DND-41 (cell line): ENCODE measurements at regions not wholly inside any gene's neighbourhood (a gene's known extent, or its start where the extent isn't known, plus 50 kb on each side); places are given as distances from the start of the nearest gene placed in this dataset.

ENCODE experiments used
- ATAC-seq: fragments of 200-7000 bp; cut with Tn5 transposase; 3 replicates; pipeline ENCODE4 v1.9.1; 2021; ENCODE audit warnings: low read depth; ENCODE audit not compliant: insufficient read depth
- DNase-seq: peaks from one replicate; pipeline ENCODE4 v3.0.0-alpha.2; 2020
- H2AFZ ChIP-seq: 2 replicates; pipeline ENCODE4 v1.6.0; 2012; ENCODE audit warnings: low read depth, low read length
- H3K27ac ChIP-seq: 2 replicates; pipeline ENCODE4 v1.5.1; 2012; ENCODE audit warnings: low read length, inconsistent platforms
- H3K27me3 ChIP-seq: fragments of 200-600 bp; sonication (generic); 2 replicates; pipeline ENCODE4 v1.6.0; 2012; ENCODE audit warnings: low read length, mild to moderate bottlenecking, inconsistent platforms; ENCODE audit not compliant: insufficient read depth, poor library complexity
- H3K36me3 ChIP-seq: 2 replicates; pipeline ENCODE4 v1.5.1; 2012; ENCODE audit warnings: low read length, inconsistent platforms; ENCODE audit not compliant: insufficient read depth
- H3K4me1 ChIP-seq: 2 replicates; pipeline ENCODE4 v1.5.1; 2012; ENCODE audit warnings: mild to moderate bottlenecking, low read length; ENCODE audit not compliant: insufficient read depth
- H3K4me2 ChIP-seq: 2 replicates; pipeline ENCODE4 v1.6.0; 2012; ENCODE audit warnings: mild to moderate bottlenecking, moderate library complexity, low read length, inconsistent platforms; ENCODE audit not compliant: insufficient read depth
- H3K4me3 ChIP-seq, 2 experiments: fragments of 200-600 bp in 1 of 2; shearing (Covaris generic) in 1 of 2; 2 replicates each; pipeline ENCODE4 v1.5.1; 2012 to 2016; ENCODE audit warnings: inconsistent platforms in 2 of 2, low read length in 2 of 2, mild to moderate bottlenecking in 2 of 2, low read depth in 1 of 2, moderate library complexity in 1 of 2
- H3K79me2 ChIP-seq: 2 replicates; pipeline ENCODE4 v1.6.0; 2012; ENCODE audit warnings: low read length, inconsistent platforms; ENCODE audit not compliant: insufficient read depth
- H3K9ac ChIP-seq: 2 replicates; pipeline ENCODE4 v1.6.0; 2012; ENCODE audit warnings: low read depth, mild to moderate bottlenecking, inconsistent platforms, low read length, moderate library complexity
- H3K9me3 ChIP-seq: 2 replicates; pipeline ENCODE4 v1.5.1; 2012; ENCODE audit warnings: low read length, moderate library complexity, mild to moderate bottlenecking, inconsistent platforms; ENCODE audit not compliant: insufficient read depth, severe bottlenecking
- H4K20me1 ChIP-seq: 2 replicates; pipeline ENCODE4 v1.6.0; 2012; ENCODE audit warnings: low read length; ENCODE audit not compliant: insufficient read depth
- EZH2 ChIP-seq: IDR thresholded peaks from 3 replicates; pipeline ENCODE4 v1.6.1; 2012; ENCODE audit warnings: borderline replicate concordance, low read depth, mild to moderate bottlenecking, moderate library complexity, low read length, inconsistent platforms; ENCODE audit not compliant: severe bottlenecking
- TF ChIP-seq, protein P1 (sequence below): IDR thresholded peaks from 2 replicates; pipeline ENCODE4 v1.5.1; 2012; ENCODE audit warnings: borderline replicate concordance, low read length, moderate library complexity, mild to moderate bottlenecking; ENCODE audit not compliant: poor library complexity, severe bottlenecking; ENCODE audit errors: extremely low read depth

DNA sequence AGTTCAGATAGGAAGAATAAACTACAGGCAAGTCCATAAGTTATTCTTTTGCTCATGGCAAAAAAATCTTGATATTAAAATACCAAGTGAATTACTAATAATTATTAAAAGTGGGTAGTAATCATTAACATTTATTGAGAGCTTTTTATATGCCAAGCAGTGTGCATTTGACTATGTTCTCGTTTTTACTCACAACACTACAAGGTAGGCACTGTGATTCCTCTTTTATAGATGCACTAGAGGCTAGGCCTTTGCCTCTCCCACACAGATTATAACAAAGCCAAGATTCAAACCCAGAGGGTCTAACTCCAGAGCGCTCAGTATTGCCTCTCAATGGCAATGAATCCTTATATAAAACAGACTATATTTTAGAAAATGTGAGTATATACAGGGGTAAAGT, 254.2 kb downstream of the NAF1 start:
- Histone ChIP-seq H3K4me1 (no peaks in the 10 kb centered on the region), H3K27ac (no peak overlapping the region), H3K27me3 (no peaks in the 10 kb centered on the region), H3K4me3 (no peak overlapping the region), H4K20me1 (no peaks in the 10 kb centered on the region), H2AFZ (no peak overlapping the region), H3K36me3 (no peaks in the 10 kb centered on the region), H3K4me2 (no peak overlapping the region), H3K9ac (no peak overlapping the region), H3K9me3 (no peaks in the 10 kb centered on the region), H3K79me2 (no peaks in the 10 kb centered on the region)
- ATAC-seq (no peak), DNase-seq (no peak)
- TF ChIP-seq EZH2: no peak
- TF ChIP-seq, protein P1, sequence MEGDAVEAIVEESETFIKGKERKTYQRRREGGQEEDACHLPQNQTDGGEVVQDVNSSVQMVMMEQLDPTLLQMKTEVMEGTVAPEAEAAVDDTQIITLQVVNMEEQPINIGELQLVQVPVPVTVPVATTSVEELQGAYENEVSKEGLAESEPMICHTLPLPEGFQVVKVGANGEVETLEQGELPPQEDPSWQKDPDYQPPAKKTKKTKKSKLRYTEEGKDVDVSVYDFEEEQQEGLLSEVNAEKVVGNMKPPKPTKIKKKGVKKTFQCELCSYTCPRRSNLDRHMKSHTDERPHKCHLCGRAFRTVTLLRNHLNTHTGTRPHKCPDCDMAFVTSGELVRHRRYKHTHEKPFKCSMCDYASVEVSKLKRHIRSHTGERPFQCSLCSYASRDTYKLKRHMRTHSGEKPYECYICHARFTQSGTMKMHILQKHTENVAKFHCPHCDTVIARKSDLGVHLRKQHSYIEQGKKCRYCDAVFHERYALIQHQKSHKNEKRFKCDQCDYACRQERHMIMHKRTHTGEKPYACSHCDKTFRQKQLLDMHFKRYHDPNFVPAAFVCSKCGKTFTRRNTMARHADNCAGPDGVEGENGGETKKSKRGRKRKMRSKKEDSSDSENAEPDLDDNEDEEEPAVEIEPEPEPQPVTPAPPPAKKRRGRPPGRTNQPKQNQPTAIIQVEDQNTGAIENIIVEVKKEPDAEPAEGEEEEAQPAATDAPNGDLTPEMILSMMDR: no peak

DNA sequence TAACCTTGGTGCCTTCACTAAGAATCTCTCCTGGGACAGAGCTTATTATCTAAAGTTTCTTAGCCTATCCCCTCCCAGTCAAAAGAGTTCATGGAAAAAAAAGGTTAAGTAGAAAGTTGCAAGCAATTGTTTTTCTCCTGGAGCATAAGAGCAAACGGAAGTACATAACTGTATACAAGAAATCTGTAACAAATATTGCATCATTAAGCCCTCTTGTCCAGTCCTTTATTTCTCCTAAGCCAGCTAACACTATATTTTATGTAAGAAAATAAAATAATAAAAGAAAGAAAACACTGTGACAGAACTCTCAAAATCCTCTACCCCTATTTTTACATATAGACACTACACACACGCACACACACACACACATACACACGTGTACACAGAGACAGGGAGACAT, 255.3 kb downstream of the NAF1 start:
- no peaks in the 10 kb centered on the region for H3K79me2 ChIP-seq
- H3K36me3 ChIP-seq: no peaks in the 10 kb centered on the region
- H2AFZ ChIP-seq: no peak overlapping the region
- no peaks in the 10 kb centered on the region for H3K27me3 ChIP-seq
- H3K9ac ChIP-seq: no peak overlapping the region
- H4K20me1 ChIP-seq: no peaks in the 10 kb centered on the region
- no peaks in the 10 kb centered on the region for H3K4me1 ChIP-seq
- peaks cover 3% of the 10 kb centered on the region for H3K9me3 ChIP-seq
- TF ChIP-seq EZH2: no peak
- TF ChIP-seq, protein P1: no peak
- no peak for ATAC-seq
- H3K4me2 ChIP-seq: no peak overlapping the region
- no peak overlapping the region for H3K4me3 ChIP-seq
- no peak overlapping the region for H3K27ac ChIP-seq
- no peak for DNase-seq

DNA sequence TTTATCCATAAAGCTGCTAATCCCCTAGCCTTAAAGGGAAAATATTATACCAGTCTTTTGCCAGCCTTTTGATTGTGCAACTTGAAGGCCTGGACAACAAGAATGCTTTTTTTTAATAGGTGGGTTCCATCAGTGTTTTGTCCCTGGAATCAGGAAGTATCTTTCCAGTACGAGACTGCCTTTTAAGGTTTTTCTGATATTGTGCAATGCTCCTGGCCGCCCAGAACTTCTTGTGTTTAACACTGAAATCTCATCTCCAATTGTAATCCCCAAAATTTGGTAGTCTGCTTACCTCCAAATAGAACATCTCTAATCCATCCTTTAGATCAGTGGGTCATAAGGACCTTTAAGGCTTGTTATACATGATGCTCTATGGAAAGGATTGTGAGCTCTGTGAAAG, 256.7 kb downstream of the NAF1 start:
- DNase-seq: no peak
- H3K27ac ChIP-seq: no peak overlapping the region
- H3K9me3 ChIP-seq: peaks cover 4% of the 10 kb centered on the region
- TF ChIP-seq EZH2: no peak
- TF ChIP-seq, protein P1: no peak
- no peak overlapping the region for H2AFZ ChIP-seq
- no peak for ATAC-seq
- H3K36me3 ChIP-seq: no peaks in the 10 kb centered on the region
- no peaks in the 10 kb centered on the region for H3K79me2 ChIP-seq
- H3K4me1 ChIP-seq: no peaks in the 10 kb centered on the region
- no peaks in the 10 kb centered on the region for H3K27me3 ChIP-seq
- no peaks in the 10 kb centered on the region for H4K20me1 ChIP-seq
- no peak overlapping the region for H3K9ac ChIP-seq
- H3K4me3 ChIP-seq: no peak overlapping the region
- no peak overlapping the region for H3K4me2 ChIP-seq

DNA sequence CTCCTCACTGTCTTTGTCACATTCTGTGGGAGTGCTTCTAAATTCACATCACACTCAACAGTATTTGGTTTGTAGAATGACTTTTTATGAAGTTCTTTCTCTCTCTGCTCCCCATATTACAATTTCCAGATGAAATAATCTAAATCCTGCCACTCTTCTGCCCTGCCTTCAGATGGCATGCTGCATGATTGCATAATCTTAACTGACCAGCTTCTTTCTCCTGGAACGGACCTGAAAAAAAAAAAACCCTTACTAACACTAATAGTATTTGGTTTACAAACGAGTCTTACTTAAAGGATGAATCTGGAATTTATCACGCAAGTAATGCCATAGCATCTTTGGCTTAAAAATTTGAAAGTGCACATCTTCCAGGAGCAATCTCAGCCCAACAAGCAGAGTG, 272.3 kb downstream of the NAF1 start:
- no peak for DNase-seq

More for the DNA sequence above, 272.3 kb downstream of the NAF1 start:
- no peaks in the 10 kb centered on the region for H4K20me1 ChIP-seq
- H2AFZ ChIP-seq: no peak overlapping the region
- H3K4me2 ChIP-seq: no peak overlapping the region
- H3K9ac ChIP-seq: no peak overlapping the region
- H3K4me1 ChIP-seq: no peaks in the 10 kb centered on the region
- H3K27me3 ChIP-seq: no peaks in the 10 kb centered on the region
- ATAC-seq: no peak
- no peaks in the 10 kb centered on the region for H3K9me3 ChIP-seq
- H3K79me2 ChIP-seq: no peaks in the 10 kb centered on the region
- TF ChIP-seq, protein P1: no peak
- TF ChIP-seq EZH2: no peak
- H3K36me3 ChIP-seq: no peaks in the 10 kb centered on the region
- H3K27ac ChIP-seq: no peak overlapping the region
- no peak overlapping the region for H3K4me3 ChIP-seq
